ENCODE measurements at regions not wholly inside any gene's neighbourhood (a gene's known extent, or its start where the extent isn't known, plus 50 kb on each side); places are given as distances from the start of the nearest gene placed in this dataset.

GRCh38 chr17:27078296-27078695, 215.6 kb upstream of the WSB1 start:
- TF ChIP-seq MAX (IDR thresholded peaks at IDR 0.05; ENCODE audit: low read depth, low read length) (no peak), POLR2A (IDR thresholded peaks at IDR 0.05; ENCODE audit: extremely low read depth, insufficient read length) (no peak)

All from NB4 (cell line).